ENCODE measurements at regions not wholly inside any gene's neighbourhood (a gene's known extent, or its start where the extent isn't known, plus 50 kb on each side); places are given as distances from the start of the nearest gene placed in this dataset.
"Not testable (repeated sequence)": the region's sequence is repeated elsewhere in the genome, so short reads cannot be mapped to it uniquely, and the experiment has no call there.

GRCh38 chr10:44300666-44301649 is 83.9 kb downstream of the CXCL12 start:
- DNase-seq, result no peak

GRCh38 chr10:44298713-44299112 is 86.2 kb downstream of the CXCL12 start:
- DNase-seq, result no peak

- DNase-seq, result no peak
Measured at GRCh38 chr10:44297963-44298362, 86.9 kb downstream of the CXCL12 start.

GRCh38 chr10:44295644-44296241 is 89.2 kb downstream of the CXCL12 start:
- DNase-seq, result no peak

GRCh38 chr10:44294726-44295412 is 90.0 kb downstream of the CXCL12 start:
- no peak for DNase-seq

- no peak for DNase-seq
Measured at GRCh38 chr10:44293842-44294241, 91.1 kb downstream of the CXCL12 start.

GRCh38 chr10:44293306-44293778 is 91.6 kb downstream of the CXCL12 start:
- DNase-seq, result no peak

- no peak for DNase-seq
Measured at GRCh38 chr10:44292390-44293002, 92.4 kb downstream of the CXCL12 start.

- DNase-seq, result no peak
Measured at GRCh38 chr10:44291091-44291490, 93.8 kb downstream of the CXCL12 start.

- DNase-seq, result no peak
Measured at GRCh38 chr10:44289125-44289524, 95.8 kb downstream of the CXCL12 start.

- DNase-seq, result no peak
Measured at GRCh38 chr10:44287408-44287807, 97.5 kb downstream of the CXCL12 start.

- no peak for DNase-seq
Measured at GRCh38 chr10:44284198-44285084, 100.5 kb downstream of the CXCL12 start.

GRCh38 chr10:44282626-44283300 is 102.1 kb downstream of the CXCL12 start:
- no peak for DNase-seq

- no peak for DNase-seq
Measured at GRCh38 chr10:44281662-44282061, 103.2 kb downstream of the CXCL12 start.

- no peak for DNase-seq
Measured at GRCh38 chr10:44281089-44281613, 103.7 kb downstream of the CXCL12 start.

- no peak for DNase-seq
Measured at GRCh38 chr10:44280226-44281014, 104.5 kb downstream of the CXCL12 start.

- no peak for DNase-seq
Measured at GRCh38 chr10:44279426-44280126, 105.3 kb downstream of the CXCL12 start.

GRCh38 chr10:44278837-44279324 is 106.0 kb downstream of the CXCL12 start:
- no peak for DNase-seq

- DNase-seq, result not testable (repeated sequence)
Measured at GRCh38 chr10:44268435-44268948, 116.4 kb downstream of the CXCL12 start.
